Naive thymus-derived CD8-positive, alpha-beta T cell (primary cell): ENCODE measurements at regions not wholly inside any gene's neighbourhood (a gene's known extent, or its start where the extent isn't known, plus 50 kb on each side); places are given as distances from the start of the nearest gene placed in this dataset.
"Not testable (repeated sequence)": the region's sequence is repeated elsewhere in the genome, so short reads cannot be mapped to it uniquely, and the experiment has no call there.

Experiments used
- ATAC-seq, 2 donors: fragments of 150-1000 bp; cut with Tn5 transposase in 1 of 2; sonication (Bioruptor Pico), chemical (Tn5 transposase) in 1 of 2; 1 replicate in 1 of 2; 2 replicates in 1 of 2; pipeline ENCODE4 v1.10.0; 2021; ENCODE audit warnings: mild to moderate bottlenecking in 2 of 2, moderate library complexity in 2 of 2
- POLR2A ChIA-PET: fragments of 350-600 bp; sonication (Branson Sonifier 250); formaldehyde crosslinking; loops from one replicate; lab custom pipeline; 2021; ENCODE audit warnings: antibody characterized with exemption; lab: Charles Lee
- DNase-seq, 10 donors: peaks; one replicate each; pipeline versions ENCODE4 v3.0.0 to v3.0.0-alpha.2; 2020 to 2022
- H3K27ac Mint-ChIP-seq, 10 donors: one replicate each; pipeline ENCODE4 v1.8.0; 2020 to 2022; ENCODE audit warnings: mild to moderate bottlenecking in 10 of 10, mixed read lengths in 10 of 10, moderate library complexity in 4 of 10, inconsistent platforms in 1 of 10
- H3K27me3 Mint-ChIP-seq, 5 donors: one replicate each; pipeline ENCODE4 v1.8.0; 2021 to 2022; ENCODE audit warnings: mixed read lengths in 5 of 5
- H3K36me3 Mint-ChIP-seq, 3 donors: one replicate each; pipeline ENCODE4 v1.8.0; 2020 to 2022; ENCODE audit warnings: mixed read lengths in 3 of 3, mild to moderate bottlenecking in 2 of 3, inconsistent platforms in 1 of 3
- H3K4me1 Mint-ChIP-seq, 4 donors: one replicate each; pipeline ENCODE4 v1.8.0; 2021 to 2022; ENCODE audit warnings: mixed read lengths in 4 of 4
- H3K4me3 Mint-ChIP-seq, 10 donors: one replicate each; pipeline ENCODE4 v1.8.0; 2020 to 2022; ENCODE audit warnings: mild to moderate bottlenecking in 10 of 10, mixed read lengths in 10 of 10, moderate library complexity in 6 of 10, inconsistent platforms in 1 of 10
- H3K9me3 Mint-ChIP-seq, 9 donors: one replicate each; pipeline ENCODE4 v1.8.0; 2020 to 2022; ENCODE audit warnings: mixed read lengths in 9 of 9, mild to moderate bottlenecking in 3 of 9, inconsistent platforms in 1 of 9, moderate library complexity in 1 of 9

DNA sequence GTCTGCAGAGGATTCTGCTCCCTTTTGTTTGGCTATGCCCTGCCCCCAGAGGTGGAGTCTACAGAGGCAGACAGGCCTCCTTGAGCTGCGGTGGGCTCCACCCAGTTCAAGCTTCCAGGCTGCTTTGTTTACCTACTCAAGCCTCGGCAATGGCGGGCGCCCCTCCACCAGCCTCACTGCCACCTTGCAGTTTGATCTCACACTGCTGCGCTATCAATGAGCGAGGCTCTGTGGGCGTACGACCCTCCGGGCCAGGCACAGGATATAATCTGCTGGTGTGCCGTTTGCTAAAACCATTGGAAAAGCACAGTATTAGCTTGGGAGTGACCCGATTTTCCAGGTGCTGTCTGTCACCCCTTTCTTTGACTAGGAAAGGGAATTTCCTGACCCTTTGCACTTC, 195.1 kb upstream of the GIMD1 start:
- H3K27ac Mint-ChIP-seq, H3K4me3 Mint-ChIP-seq, H3K36me3 Mint-ChIP-seq, DNase-seq, H3K4me1 Mint-ChIP-seq, POLR2A ChIA-PET, H3K27me3 Mint-ChIP-seq, ATAC-seq: not testable (repeated sequence)
- H3K9me3 Mint-ChIP-seq = peaks cover 10 to 32% (median 16%) of the 10 kb centered on the region in 9 donors

DNA sequence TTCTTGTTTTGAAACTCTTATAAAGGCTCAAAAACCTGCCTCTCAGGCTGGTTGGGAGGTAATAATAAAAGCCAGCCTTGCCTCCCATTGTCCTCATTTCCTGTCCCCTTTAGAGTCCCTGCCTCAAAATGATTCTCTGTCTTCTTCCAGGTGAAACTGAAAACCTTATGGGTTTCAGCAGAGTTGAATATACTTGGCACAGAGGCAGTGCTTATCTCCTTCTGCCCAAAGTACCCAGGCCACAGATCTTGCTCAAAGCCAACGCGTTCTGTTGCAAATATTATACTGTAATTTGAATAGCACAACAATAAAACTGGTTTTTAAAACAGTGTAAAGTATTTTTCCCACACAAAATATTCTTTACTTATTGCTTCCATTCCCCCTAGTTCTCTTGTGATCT, 183.1 kb upstream of the GIMD1 start:
- H3K36me3 Mint-ChIP-seq = no peaks in the 10 kb centered on the region
- DNase-seq (no peak), ATAC-seq (no peak)
- no peak overlapping the region for H3K27ac Mint-ChIP-seq
- H3K4me1 Mint-ChIP-seq = no peaks in the 10 kb centered on the region
- no peaks in the 10 kb centered on the region for H3K27me3 Mint-ChIP-seq
- peaks cover 0 to 20% (median 11%) of the 10 kb centered on the region in 9 donors for H3K9me3 Mint-ChIP-seq
- no peak overlapping the region for H3K4me3 Mint-ChIP-seq
- POLR2A ChIA-PET = no interaction called here

DNA sequence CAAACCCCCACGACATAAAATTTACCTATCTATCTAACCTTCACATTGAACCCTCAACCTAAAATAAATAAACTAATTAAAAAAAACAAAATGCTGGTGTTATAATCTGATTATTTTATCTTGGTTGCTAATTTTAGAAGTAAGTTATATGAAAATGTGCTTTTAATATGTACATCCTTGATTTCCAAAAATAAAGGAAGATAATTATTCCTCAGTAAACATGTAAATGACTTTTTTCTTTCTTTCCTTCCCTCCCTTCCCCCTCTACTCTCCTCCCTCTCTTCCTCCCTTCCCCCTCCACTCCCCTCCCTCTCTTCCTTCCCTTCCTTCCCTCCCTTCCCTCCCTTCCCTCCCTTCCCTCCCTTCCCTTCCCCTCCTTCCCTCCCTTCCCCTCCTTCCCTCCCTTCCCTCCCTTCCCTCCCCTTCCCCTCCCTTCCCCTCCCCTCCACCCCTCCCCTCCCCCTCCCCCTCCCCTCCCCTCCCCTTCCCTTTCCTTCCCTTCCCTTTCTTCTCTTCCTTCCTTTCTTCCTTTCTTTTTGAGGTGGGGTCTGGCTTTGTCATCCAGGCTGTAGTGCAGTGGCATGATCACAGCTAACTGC, 180.0 kb upstream of the GIMD1 start:
- Mint-ChIP-seq H3K36me3 (no peaks in the 10 kb centered on the region), H3K4me1 (no peaks in the 10 kb centered on the region), H3K9me3 (peaks cover 0 to 18% (median 11%) of the 10 kb centered on the region in 9 donors), H3K27ac (no peak overlapping the region), H3K4me3 (no peak overlapping the region), H3K27me3 (no peaks in the 10 kb centered on the region)
- POLR2A ChIA-PET = no interaction called here
- no peak for DNase-seq
- no peak for ATAC-seq

DNA sequence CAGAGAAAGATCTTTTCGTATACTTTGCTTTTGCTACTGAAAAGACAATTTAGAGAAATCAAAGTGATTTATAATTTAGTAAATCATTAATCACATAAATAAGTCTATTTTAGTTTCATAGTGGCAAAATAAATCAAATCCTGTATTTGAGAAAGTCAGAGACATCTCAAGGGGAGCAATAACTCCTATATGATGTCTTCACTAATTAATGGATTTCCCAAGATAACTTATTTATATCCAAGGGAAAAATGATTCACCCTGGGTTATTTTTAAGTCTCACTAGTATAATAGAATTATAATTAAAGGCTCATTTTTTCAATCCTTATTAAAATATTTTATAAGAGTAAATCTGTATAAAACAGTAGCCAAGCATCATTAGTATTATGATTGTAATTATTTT, 177.8 kb upstream of the GIMD1 start:
- POLR2A ChIA-PET = no interaction called here
- Mint-ChIP-seq H3K27ac (no peak overlapping the region), H3K9me3 (peaks cover 0 to 12% (median 8%) of the 10 kb centered on the region in 9 donors), H3K27me3 (peaks cover 0 to 7% (median 0%) of the 10 kb centered on the region in 5 donors), H3K4me1 (no peaks in the 10 kb centered on the region), H3K4me3 (no peak overlapping the region), H3K36me3 (no peaks in the 10 kb centered on the region)
- DNase-seq (no peak), ATAC-seq (no peak)

DNA sequence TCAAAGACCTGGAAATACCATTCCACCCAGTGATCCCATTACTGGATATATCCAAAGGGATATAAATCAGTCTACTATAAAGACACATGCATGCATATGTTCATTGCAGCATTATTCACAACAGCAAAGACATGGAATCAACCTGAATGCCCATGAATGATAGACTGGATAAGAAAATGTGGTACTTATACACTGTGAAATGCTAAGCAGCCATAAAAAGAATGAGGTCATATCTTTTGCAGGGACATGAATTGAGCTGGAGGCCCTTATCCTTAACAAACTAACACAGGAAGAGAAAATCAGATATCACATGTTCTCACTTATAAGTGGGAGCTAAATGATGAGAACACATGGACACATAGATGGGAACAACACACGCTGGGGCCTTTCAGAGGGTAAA, 174.0 kb upstream of the GIMD1 start:
- H3K4me1 Mint-ChIP-seq, POLR2A ChIA-PET, H3K27ac Mint-ChIP-seq, DNase-seq, ATAC-seq, H3K36me3 Mint-ChIP-seq, H3K4me3 Mint-ChIP-seq: not testable (repeated sequence)
- H3K9me3 Mint-ChIP-seq = peaks cover 0 to 20% (median 6%) of the 10 kb centered on the region in 9 donors
- peaks cover 0 to 15% (median 0%) of the 10 kb centered on the region in 5 donors for H3K27me3 Mint-ChIP-seq

DNA sequence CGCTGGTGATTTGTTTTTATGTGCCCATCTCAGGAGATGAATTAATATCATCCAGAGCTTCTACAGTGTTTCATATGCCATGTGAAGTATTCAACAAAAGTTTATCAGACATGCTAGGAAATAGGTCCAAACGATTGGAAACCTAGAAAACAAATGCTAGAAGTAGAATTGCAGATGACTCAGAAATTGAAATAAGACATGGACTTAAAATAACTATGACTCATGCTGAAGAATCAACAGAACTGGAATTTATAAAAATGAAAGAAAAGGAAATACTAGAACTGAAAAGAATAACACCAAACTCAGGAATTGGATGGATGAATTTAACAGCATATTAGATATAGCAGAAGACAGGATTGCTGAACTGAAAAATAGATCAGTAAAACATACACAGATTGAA, 172.7 kb upstream of the GIMD1 start:
- H3K4me1 Mint-ChIP-seq = no peaks in the 10 kb centered on the region
- no peak for ATAC-seq
- H3K36me3 Mint-ChIP-seq = peaks cover 0 to 5% (median 0%) of the 10 kb centered on the region in 3 donors

DNA sequence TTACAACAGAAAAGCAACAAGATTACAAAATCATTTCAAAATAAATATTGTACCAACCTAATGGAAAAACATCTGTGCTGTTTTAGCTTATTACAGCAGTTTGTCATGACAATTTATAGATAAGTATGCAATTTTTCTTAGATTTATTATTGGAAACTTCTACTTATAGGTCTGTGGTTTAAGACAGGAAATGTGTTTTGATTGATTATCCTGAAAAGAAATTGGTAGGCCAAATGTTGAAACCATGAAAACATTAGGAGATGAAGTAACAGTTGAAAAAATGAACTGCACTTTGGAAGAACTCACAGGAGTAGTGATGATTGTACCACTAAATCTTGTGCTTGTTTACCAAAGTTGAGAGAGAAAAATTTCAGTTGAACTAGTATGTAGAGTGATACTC, 162.2 kb upstream of the GIMD1 start:
- POLR2A ChIA-PET = no interaction called here
- Mint-ChIP-seq H3K9me3 (peaks cover 0 to 9% (median 4%) of the 10 kb centered on the region in 9 donors), H3K4me1 (no peaks in the 10 kb centered on the region), H3K27ac (no peak overlapping the region), H3K27me3 (no peaks in the 10 kb centered on the region), H3K4me3 (no peak overlapping the region), H3K36me3 (no peaks in the 10 kb centered on the region)
- no peak for ATAC-seq
- no peak for DNase-seq

More for the DNA sequence above, 172.7 kb upstream of the GIMD1 start:
- Mint-ChIP-seq H3K9me3 (peaks cover 0 to 20% (median 10%) of the 10 kb centered on the region in 9 donors), H3K27ac (no peak overlapping the region), H3K4me3 (no peak overlapping the region), H3K27me3 (peaks cover 0 to 15% (median 0%) of the 10 kb centered on the region in 5 donors)
- POLR2A ChIA-PET = no interaction called here
- DNase-seq = no peak

DNA sequence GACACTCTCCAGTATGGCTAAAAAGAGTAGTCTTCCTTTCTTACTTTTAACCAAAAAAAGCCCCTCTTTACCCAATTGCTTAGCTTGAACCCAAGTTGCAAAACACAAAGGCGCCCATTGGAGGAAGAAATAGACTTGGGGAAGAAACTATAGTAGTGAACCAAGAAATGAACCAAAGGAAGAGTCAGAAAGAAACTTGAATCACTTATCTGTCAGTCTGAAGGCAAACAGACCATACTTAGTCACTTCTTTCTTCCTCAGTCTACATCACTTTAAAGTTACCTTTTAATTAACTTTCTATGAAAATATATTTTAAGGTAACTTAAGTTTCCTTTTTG, 161.4 kb upstream of the GIMD1 start:
- no peaks in the 10 kb centered on the region for H3K27me3 Mint-ChIP-seq
- ATAC-seq = no peak
- H3K9me3 Mint-ChIP-seq = peaks cover 0 to 9% (median 3%) of the 10 kb centered on the region in 9 donors
- no peaks in the 10 kb centered on the region for H3K36me3 Mint-ChIP-seq
- H3K4me1 Mint-ChIP-seq = no peaks in the 10 kb centered on the region
- no peak overlapping the region for H3K27ac Mint-ChIP-seq
- no peak for DNase-seq
- H3K4me3 Mint-ChIP-seq = no peak overlapping the region
- POLR2A ChIA-PET = no interaction called here

DNA sequence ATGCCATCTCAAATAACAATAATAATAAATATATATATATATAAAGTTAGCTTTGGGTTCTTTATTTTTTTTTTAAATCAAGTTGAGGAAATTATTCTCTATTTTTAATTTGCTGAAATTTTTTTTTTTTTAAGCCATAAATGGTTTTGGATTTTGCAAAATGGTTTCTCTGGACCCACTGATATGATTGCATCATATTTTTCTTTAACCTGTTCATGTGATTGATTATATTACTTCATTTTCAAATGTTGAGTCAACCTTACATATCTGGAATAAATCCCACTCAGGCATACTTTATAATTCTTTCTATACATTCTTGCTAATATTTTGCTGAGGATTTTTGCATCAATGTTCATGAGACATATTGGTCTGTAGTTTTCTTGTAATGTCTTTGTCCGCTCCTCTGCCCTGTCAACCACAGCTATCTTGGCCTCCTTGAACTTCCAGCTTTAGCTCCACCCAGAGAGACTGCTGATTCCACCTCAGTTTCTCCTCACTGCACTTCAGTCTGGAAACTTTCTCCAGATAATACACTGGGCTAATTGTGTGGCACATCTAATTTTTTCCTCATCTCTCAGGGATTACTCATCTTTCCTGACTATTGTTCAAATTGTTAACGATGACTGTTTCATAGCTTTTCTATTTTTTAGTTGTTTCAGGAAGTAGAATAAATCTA, 160.9 kb upstream of the GIMD1 start:
- Mint-ChIP-seq H3K27me3 (no peaks in the 10 kb centered on the region), H3K36me3 (no peaks in the 10 kb centered on the region), H3K27ac (no peak overlapping the region), H3K4me1 (no peaks in the 10 kb centered on the region), H3K9me3 (peaks cover 0 to 6% (median under 1%) of the 10 kb centered on the region in 9 donors), H3K4me3 (no peak overlapping the region)
- POLR2A ChIA-PET = no interaction called here
- no peak for ATAC-seq
- no peak for DNase-seq

DNA sequence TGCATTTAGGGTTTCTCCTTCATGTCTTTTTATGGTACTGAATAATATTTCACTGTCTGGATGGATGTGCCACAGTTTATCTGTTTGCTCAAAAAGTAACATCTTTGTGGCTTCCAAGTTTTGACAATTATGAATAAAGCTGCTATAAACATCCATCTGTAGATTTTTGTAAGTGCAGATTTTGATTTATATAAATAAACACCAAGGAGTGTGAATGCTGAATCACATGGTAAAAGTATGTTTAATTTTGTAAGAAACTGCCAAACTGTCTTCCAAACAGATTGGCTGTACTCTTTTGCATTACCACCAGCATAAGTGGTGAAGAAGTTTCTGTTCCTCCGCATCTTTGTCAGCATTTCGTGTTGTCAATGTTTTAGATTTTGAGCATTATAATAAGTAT, 158.7 kb upstream of the GIMD1 start:
- POLR2A ChIA-PET = no interaction called here
- DNase-seq = no peak
- Mint-ChIP-seq H3K9me3 (peaks cover 0 to 10% (median 0%) of the 10 kb centered on the region in 9 donors), H3K27ac (no peak overlapping the region), H3K4me1 (no peaks in the 10 kb centered on the region), H3K27me3 (peaks cover 0 to 8% (median 1%) of the 10 kb centered on the region in 5 donors), H3K36me3 (no peaks in the 10 kb centered on the region), H3K4me3 (no peak overlapping the region)
- no peak for ATAC-seq

DNA sequence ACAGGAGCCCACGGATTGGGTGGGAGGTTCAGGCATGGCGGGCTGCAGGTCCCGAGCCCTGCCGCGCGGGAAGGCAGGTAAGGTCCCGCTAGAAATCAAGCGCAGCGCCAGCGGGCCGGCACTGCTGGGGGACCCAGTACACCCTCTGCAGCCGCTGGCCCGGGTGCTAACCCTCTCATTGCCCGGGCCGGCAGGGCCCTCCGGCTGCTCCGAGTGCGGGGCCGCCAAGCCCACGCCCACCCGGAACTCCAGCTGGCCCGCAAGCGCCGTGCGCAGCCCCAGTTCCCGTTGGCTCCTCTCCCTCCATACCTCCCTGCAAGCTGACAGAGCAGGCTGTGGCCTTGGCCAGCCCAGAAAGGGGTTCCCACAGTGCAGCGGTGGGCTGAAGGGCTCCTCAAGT, 156.8 kb upstream of the GIMD1 start:
- H3K27ac Mint-ChIP-seq, POLR2A ChIA-PET, H3K27me3 Mint-ChIP-seq, ATAC-seq, H3K4me1 Mint-ChIP-seq, DNase-seq, H3K36me3 Mint-ChIP-seq, H3K4me3 Mint-ChIP-seq: not testable (repeated sequence)
- H3K9me3 Mint-ChIP-seq = peaks cover 0 to 11% (median 0%) of the 10 kb centered on the region in 9 donors

DNA sequence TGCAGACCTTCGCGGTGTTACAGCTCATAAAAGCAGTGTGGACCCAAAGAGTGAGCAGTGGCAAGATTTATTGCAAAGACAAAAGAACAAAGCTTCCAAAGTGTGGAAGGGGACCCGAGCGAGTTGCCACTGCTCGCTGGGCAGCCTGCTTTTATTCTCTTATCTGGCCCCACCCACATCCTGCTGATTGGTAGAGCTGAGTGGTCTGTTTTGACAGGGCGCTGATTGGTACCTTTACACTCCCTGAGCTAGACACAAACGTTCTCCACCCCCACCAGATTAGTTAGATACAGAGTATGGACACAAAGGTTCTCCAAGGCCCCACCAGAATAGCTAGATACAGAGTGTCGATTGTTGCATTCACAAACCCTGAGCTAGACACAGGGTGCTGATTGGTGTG, 156.2 kb upstream of the GIMD1 start:
- ATAC-seq, H3K4me3 Mint-ChIP-seq, H3K27ac Mint-ChIP-seq, H3K27me3 Mint-ChIP-seq, POLR2A ChIA-PET, DNase-seq, H3K36me3 Mint-ChIP-seq, H3K4me1 Mint-ChIP-seq: not testable (repeated sequence)
- H3K9me3 Mint-ChIP-seq = peaks cover 0 to 14% (median 0%) of the 10 kb centered on the region in 9 donors

DNA sequence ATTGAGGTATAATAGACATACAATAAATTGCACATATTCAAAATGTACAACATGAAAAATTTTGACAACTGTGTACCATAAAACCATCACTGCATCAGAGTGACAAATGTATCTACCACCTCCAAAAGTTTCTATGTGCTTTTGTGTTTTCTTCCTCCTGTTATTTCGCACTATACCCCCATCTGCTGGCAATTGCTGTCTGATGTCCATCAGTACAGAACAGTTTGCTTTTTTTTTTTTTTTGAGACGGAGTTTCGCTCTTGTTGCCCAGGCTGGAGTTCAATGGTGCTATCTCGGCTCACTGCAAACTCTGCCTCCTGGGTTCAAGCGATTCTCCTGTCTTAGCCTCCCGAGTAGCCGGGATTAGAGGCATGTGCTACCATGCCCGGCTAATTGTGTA, 154.3 kb upstream of the GIMD1 start:
- peaks cover 0 to 12% (median 1%) of the 10 kb centered on the region in 5 donors for H3K27me3 Mint-ChIP-seq
- no peak overlapping the region for H3K27ac Mint-ChIP-seq
- no peak overlapping the region for H3K4me3 Mint-ChIP-seq
- peaks cover 0 to 14% (median 3%) of the 10 kb centered on the region in 9 donors for H3K9me3 Mint-ChIP-seq
- no peaks in the 10 kb centered on the region for H3K36me3 Mint-ChIP-seq
- DNase-seq = no peak
- no peak for ATAC-seq
- no peaks in the 10 kb centered on the region for H3K4me1 Mint-ChIP-seq
- POLR2A ChIA-PET = no interaction called here

DNA sequence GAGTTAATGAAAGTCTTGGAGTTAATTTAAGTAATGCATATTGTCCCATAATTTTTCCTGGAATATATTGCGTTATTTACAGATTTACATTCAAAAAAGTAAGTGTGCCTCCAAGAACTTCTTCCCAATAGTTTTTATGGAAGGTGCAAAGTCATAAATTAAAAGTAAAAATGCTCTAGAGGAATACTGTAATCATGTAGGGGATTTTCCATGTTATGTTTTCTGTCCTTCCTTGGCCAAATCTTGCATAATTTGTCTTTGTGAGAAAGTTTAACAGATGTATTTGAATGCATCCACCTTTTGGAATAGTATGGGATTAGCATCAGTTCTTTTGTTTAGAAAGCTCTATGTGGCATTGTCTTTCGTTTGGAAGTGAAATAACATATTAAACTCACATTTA, 144.1 kb upstream of the GIMD1 start:
- ATAC-seq = no peak
- POLR2A ChIA-PET = no interaction called here
- no peak for DNase-seq

More for the DNA sequence above, 144.1 kb upstream of the GIMD1 start:
- H3K36me3 Mint-ChIP-seq = no peaks in the 10 kb centered on the region
- no peak overlapping the region for H3K27ac Mint-ChIP-seq
- no peaks in the 10 kb centered on the region for H3K4me1 Mint-ChIP-seq
- no peaks in the 10 kb centered on the region for H3K9me3 Mint-ChIP-seq
- H3K27me3 Mint-ChIP-seq = peaks cover 0 to 1% (median 0%) of the 10 kb centered on the region in 5 donors
- no peak overlapping the region for H3K4me3 Mint-ChIP-seq
